ENCODE measurements at regions not wholly inside any gene's neighbourhood (a gene's known extent, or its start where the extent isn't known, plus 50 kb on each side); places are given as distances from the start of the nearest gene placed in this dataset.

DNA sequence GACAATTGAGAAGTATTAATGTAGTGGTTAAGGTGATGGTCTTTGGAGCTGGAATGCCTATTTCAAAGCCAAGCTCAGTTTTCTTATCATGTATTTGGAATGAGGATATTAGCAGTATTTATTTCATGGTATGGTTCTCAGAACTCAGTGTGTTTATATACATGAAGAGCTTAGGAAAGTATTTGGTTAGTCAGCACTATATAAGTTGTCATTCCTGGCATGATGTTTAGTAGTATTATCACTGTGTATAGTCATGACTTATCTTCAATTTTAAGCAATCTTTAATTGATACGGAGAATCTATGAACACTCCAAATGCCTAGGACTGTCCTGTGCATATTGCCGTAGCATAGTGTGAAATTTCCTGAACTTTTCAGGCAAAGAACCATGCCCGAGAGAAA is 501.9 kb upstream of the USP24 start:
- Mint-ChIP-seq H3K9me3 (no peaks in the 10 kb centered on the region), H3K4me1 (no peaks in the 10 kb centered on the region), H3K36me3 (no peaks in the 10 kb centered on the region), H3K4me3 (no peak overlapping the region), H3K27ac (no peak overlapping the region), H3K27me3 (ENCODE audit: low read depth in 2 of 2) (peaks cover 17 to 33% of the 10 kb centered on the region in 2 donors)
- no peak for ATAC-seq
- no peaks in the 10 kb centered on the region for H3K36me3 ChIP-seq (ENCODE audit: control insufficient read depth, insufficient read depth, low read length)
- TF ChIP-seq, protein P1, sequence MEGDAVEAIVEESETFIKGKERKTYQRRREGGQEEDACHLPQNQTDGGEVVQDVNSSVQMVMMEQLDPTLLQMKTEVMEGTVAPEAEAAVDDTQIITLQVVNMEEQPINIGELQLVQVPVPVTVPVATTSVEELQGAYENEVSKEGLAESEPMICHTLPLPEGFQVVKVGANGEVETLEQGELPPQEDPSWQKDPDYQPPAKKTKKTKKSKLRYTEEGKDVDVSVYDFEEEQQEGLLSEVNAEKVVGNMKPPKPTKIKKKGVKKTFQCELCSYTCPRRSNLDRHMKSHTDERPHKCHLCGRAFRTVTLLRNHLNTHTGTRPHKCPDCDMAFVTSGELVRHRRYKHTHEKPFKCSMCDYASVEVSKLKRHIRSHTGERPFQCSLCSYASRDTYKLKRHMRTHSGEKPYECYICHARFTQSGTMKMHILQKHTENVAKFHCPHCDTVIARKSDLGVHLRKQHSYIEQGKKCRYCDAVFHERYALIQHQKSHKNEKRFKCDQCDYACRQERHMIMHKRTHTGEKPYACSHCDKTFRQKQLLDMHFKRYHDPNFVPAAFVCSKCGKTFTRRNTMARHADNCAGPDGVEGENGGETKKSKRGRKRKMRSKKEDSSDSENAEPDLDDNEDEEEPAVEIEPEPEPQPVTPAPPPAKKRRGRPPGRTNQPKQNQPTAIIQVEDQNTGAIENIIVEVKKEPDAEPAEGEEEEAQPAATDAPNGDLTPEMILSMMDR (IDR thresholded peaks at IDR 0.05) = no peak
- no peaks in the 10 kb centered on the region for H3K27me3 ChIP-seq (ENCODE audit: control insufficient read depth, insufficient read depth, low read length)
- intact Hi-C loops (cut with micrococcal nuclease) = no loop called here
- DNase-seq = no peak
- no peaks in the 10 kb centered on the region for H3K9me3 ChIP-seq (ENCODE audit: control insufficient read depth, insufficient read depth, low read length)
- no peak overlapping the region for H3K27ac ChIP-seq (ENCODE audit: low read length)
- H3K4me3 ChIP-seq (ENCODE audit: low read length) = no peak overlapping the region
- 92% methylated on average over 3 of the region's 3 CpGs for WGBS (ENCODE audit: insufficient coverage)
- H3K4me1 ChIP-seq (ENCODE audit: control insufficient read depth, insufficient read depth, low read length) = no peaks in the 10 kb centered on the region

GRCh38 chr1:55716610-55717009 is 501.4 kb upstream of the USP24 start:
- ATAC-seq (no peak), DNase-seq (no peak)
- WGBS (ENCODE audit: insufficient coverage) = 100% methylated on average over 1 of the region's 1 CpG
- H3K27ac Mint-ChIP-seq = no peak overlapping the region
- no peak overlapping the region for H3K27ac ChIP-seq (ENCODE audit: low read length)
- H3K4me3 ChIP-seq (ENCODE audit: low read length) = no peak overlapping the region
- no peaks in the 10 kb centered on the region for H3K9me3 ChIP-seq (ENCODE audit: control insufficient read depth, insufficient read depth, low read length)
- no peaks in the 10 kb centered on the region for H3K36me3 Mint-ChIP-seq
- H3K27me3 Mint-ChIP-seq (ENCODE audit: low read depth in 2 of 2) = peaks cover 17 to 33% of the 10 kb centered on the region in 2 donors
- H3K36me3 ChIP-seq (ENCODE audit: control insufficient read depth, insufficient read depth, low read length) = no peaks in the 10 kb centered on the region
- H3K4me3 Mint-ChIP-seq = no peak overlapping the region
- intact Hi-C loops (cut with micrococcal nuclease) = no loop called here
- TF ChIP-seq, protein P1 (IDR thresholded peaks at IDR 0.05) = no peak
- no peaks in the 10 kb centered on the region for H3K27me3 ChIP-seq (ENCODE audit: control insufficient read depth, insufficient read depth, low read length)
- H3K9me3 Mint-ChIP-seq = no peaks in the 10 kb centered on the region
- H3K4me1 ChIP-seq (ENCODE audit: control insufficient read depth, insufficient read depth, low read length) = no peaks in the 10 kb centered on the region
- no peaks in the 10 kb centered on the region for H3K4me1 Mint-ChIP-seq

DNA sequence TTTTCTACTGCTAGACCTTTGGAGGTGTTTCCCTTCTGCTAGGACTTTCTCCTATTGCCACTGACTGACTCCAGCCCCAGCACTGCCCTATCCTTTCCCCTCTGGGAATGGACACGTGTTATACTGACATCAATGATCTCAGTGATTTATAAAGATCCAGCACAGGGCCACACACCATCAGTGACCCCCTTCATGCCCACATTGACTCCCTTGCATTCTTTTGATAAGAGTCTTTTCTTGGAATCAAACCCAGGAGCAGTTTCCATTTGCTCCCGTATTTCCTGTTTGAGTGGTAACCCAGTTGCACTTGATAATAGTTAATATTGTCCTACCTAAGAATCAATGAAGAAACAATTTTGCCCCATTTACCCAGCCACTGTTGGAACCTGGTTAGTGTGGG is 501.0 kb upstream of the USP24 start:
- Histone ChIP-seq H3K27ac (ENCODE audit: low read length) (no peak overlapping the region), H3K27me3 (ENCODE audit: control insufficient read depth, insufficient read depth, low read length) (no peaks in the 10 kb centered on the region), H3K9me3 (ENCODE audit: control insufficient read depth, insufficient read depth, low read length) (no peaks in the 10 kb centered on the region), H3K4me1 (ENCODE audit: control insufficient read depth, insufficient read depth, low read length) (no peaks in the 10 kb centered on the region), H3K36me3 (ENCODE audit: control insufficient read depth, insufficient read depth, low read length) (no peaks in the 10 kb centered on the region), H3K4me3 (ENCODE audit: low read length) (no peak overlapping the region)
- H3K4me3 Mint-ChIP-seq = no peak overlapping the region
- ATAC-seq = no peak
- H3K9me3 Mint-ChIP-seq = no peaks in the 10 kb centered on the region
- TF ChIP-seq, protein P1 (IDR thresholded peaks at IDR 0.05) = no peak
- H3K36me3 Mint-ChIP-seq = no peaks in the 10 kb centered on the region
- WGBS (ENCODE audit: insufficient coverage) = 83% methylated on average over 2 of the region's 2 CpGs
- peaks cover 17 to 33% of the 10 kb centered on the region in 2 donors for H3K27me3 Mint-ChIP-seq (ENCODE audit: low read depth in 2 of 2)
- no peak overlapping the region for H3K27ac Mint-ChIP-seq
- no peak for DNase-seq
- intact Hi-C loops (cut with micrococcal nuclease) = no loop called here
- no peaks in the 10 kb centered on the region for H3K4me1 Mint-ChIP-seq

GRCh38 chr1:55714230-55714629 is 499.1 kb upstream of the USP24 start:
- H3K27me3 Mint-ChIP-seq (ENCODE audit: low read depth in 2 of 2) = peaks cover 20 to 42% of the 10 kb centered on the region in 2 donors

More at GRCh38 chr1:55714230-55714629, 499.1 kb upstream of the USP24 start:
- DNase-seq = no peak
- Mint-ChIP-seq H3K4me3 (no peak overlapping the region), H3K9me3 (no peaks in the 10 kb centered on the region), H3K27ac (no peak overlapping the region), H3K4me1 (no peaks in the 10 kb centered on the region), H3K36me3 (no peaks in the 10 kb centered on the region)
- Histone ChIP-seq H3K27ac (ENCODE audit: low read length) (no peak overlapping the region), H3K36me3 (ENCODE audit: control insufficient read depth, insufficient read depth, low read length) (no peaks in the 10 kb centered on the region), H3K9me3 (ENCODE audit: control insufficient read depth, insufficient read depth, low read length) (no peaks in the 10 kb centered on the region), H3K27me3 (ENCODE audit: control insufficient read depth, insufficient read depth, low read length) (no peaks in the 10 kb centered on the region), H3K4me3 (ENCODE audit: low read length) (no peak overlapping the region), H3K4me1 (ENCODE audit: control insufficient read depth, insufficient read depth, low read length) (no peaks in the 10 kb centered on the region)
- 81% methylated on average over 3 of the region's 3 CpGs for WGBS (ENCODE audit: insufficient coverage)
- no peak for ATAC-seq
- TF ChIP-seq, protein P1 (IDR thresholded peaks at IDR 0.05) = no peak
- intact Hi-C loops (cut with micrococcal nuclease) = no loop called here
